GM20431 (cell line): ENCODE measurements at regions not wholly inside any gene's neighbourhood (a gene's known extent, or its start where the extent isn't known, plus 50 kb on each side); places are given as distances from the start of the nearest gene placed in this dataset.

Experiments used
- in situ Hi-C: fragments of 300-500 bp; cut with MseI, MboI; formaldehyde crosslinking; loops from one replicate; pipeline ENCODE4 v1.15.0; 2020; ENCODE audit warnings: low sequenced_read_pairs; ENCODE audit not compliant: unreplicated experiment

- in situ Hi-C loops, result no loop called here
Measured at GRCh38 chr19:32105527-32106310, 239.7 kb upstream of the ZNF507 start.

DNA sequence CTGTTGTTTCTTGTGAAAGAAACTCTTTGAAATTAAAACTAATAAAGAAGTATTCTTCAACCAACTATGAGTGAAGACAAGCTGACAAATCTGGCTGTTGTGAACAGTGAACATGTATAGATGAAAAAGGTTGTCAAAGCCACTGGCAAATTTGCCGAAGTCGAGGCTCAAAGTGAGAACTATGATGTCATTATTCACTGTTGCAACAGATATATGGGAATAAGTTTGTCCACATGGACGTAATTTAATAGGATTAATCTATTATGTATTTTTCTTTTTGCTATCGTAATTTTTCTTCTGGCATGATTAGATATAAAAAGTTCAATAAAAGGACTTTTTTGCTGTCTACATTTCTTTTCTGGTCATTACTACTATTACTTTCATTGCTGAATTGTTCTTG, 223.2 kb upstream of the ZNF507 start:
- in situ Hi-C loops, result no loop called here

DNA sequence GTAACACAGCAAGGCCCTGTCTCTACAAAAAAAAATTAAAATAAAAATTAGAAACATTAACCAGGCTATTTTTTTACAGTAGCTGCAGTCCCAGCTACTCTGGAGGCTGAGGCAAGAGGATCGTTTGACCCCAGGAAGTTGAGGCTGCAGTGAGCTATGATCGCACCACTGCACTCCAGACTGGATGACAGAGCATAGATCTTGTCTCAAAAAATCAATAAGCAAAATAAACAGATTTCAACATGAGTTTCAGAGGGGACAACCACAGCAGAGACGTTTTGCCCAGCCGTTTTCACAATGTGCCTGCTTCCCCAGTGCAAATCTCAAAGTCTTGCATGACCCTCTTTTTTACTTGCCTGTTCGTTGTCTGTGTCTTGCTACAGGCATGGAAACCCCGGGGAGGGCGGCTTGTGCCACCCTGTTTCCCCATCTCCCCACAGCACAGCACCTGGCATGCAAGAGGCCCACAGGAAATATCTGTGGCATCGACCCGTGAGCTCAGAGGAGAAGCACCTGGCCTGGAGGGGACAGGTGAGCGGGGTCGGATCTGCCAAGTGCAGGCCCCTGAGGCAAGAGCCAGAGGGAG, 222.0 kb upstream of the ZNF507 start:
- in situ Hi-C loops, result no loop called here

GRCh38 chr19:32124585-32124984, 220.8 kb upstream of the ZNF507 start:
- in situ Hi-C loops, result no loop called here

DNA sequence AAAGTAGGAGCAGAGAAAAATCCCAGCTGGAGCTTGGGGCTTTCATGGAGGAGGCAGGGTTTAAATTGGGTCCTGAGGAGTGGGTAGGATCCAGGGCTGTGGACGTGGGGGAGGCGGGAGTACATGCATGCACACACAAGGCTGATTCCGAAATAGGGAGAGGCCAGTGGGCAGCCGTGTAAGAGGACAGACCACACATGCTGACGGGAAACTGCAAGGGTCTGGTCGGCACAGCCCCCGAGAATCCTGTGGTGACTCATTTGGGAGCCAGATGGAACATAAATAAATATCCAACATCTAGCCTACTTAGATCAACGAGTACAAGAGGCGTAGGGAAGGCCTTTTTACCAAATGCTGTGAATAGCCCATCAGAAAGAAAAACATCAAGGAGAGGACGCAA, 216.3 kb upstream of the ZNF507 start:
- in situ Hi-C loops, result no loop called here

- in situ Hi-C loops, result no loop called here
Measured at GRCh38 chr19:32130332-32130731, 215.1 kb upstream of the ZNF507 start.

DNA sequence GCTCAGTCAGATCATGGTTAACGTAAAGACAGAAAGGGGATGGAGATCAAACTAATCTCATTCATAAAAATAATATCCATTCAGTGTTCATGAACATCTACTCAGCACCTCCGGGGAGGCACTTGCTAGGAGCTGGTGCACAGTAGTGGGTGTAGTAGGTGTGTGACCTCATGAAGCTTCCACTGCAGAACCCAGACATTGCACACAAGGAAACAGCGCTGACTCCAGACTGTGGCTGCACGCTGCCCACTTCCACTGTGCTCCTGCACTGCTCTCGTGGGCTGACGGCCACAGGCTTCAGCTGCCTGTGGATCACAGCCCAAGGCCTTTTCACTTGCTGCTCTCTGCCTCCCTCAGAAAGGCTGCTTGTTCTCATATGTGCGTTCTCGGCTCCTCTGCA, 214.4 kb upstream of the ZNF507 start:
- in situ Hi-C loops, result no loop called here

- in situ Hi-C loops, result no loop called here
Measured at GRCh38 chr19:32138416-32138815, 207.0 kb upstream of the ZNF507 start.

- in situ Hi-C loops, result no loop called here
Measured at GRCh38 chr19:32141840-32142511, 203.4 kb upstream of the ZNF507 start.

DNA sequence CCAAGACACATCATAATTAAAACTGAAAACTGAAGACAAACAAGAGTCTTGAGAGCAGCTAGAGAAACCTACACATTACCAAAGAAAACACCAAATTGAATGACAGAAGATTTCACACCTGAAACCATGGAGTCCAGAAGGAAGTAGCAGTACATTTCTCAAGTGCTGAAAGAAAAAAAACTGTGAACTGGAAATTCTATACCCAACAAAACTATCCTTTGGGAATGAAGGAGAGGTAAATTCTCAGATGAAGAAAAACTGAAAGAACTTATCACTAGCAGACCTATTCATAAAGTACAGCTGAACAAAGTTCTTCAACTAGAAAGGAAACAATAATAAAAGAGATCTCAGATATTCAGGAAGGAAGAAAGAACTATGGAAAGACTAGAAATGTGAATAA, 198.7 kb upstream of the ZNF507 start:
- in situ Hi-C loops, result no loop called here

DNA sequence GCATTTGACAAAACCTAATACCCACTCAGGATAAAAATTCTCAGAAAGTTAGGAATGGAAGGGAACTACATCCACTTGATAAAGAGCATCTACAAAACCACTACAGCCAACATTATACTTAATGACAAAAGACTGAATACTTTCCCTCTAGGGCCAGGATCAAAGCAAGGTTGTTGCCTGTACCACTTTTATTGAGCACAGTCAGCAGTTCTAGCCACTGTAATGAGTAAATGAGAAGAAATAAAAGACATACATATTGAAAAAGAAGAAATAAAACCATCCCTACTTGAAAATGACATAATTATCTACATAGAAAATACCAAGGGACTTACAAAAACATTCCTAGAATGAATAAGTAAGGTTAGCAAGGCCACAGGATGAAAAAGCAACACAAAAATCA, 194.8 kb upstream of the ZNF507 start:
- in situ Hi-C loops, result no loop called here

DNA sequence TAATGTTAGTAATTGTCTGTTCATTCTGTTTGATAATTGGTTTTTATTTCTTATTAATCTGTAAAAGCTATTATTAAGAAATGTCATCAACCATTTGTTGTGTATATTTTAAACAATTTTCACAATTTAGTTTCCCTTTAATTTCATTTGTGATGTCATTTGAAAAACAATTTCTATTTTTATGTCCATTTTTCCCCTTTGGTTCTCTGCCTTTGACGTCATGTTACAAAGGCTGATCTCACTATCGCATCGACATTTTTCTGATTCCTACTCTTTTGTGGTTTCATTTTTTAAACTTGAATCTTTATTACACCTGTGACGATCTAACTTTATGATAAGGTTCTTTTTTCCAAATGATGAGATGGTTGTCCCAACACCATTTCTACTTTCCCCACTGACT, 191.0 kb upstream of the ZNF507 start:
- in situ Hi-C loops, result no loop called here

DNA sequence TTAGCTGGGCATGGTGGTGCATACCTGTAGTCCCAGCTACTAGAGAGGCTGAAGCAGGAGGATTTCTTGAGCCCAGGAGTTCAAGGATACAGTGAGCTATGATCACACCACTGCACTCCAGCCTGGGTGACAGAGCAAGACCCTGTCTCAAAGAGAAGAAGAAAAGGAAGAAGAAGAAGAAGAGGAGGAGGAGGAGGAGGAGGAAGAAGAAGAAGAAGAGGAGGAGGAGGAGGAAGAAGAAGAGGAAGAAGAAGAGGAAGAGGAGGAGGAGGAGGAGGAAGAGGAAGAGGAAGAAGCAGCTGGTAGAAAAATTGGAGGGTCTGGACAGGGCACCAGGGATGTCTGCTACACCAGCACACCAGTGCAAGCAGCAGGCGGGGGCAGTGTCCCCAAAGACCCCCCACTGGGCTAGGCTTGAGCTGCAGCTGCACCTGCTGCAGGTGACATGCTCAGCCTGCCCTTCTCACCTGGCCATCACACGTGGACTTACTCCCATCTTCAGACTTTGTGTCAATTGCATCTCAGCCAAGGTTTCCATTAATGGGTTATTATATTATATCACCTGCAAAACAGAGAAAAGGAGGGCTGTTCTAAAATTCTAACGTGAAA, 180.9 kb upstream of the ZNF507 start:
- in situ Hi-C loops, result no loop called here

DNA sequence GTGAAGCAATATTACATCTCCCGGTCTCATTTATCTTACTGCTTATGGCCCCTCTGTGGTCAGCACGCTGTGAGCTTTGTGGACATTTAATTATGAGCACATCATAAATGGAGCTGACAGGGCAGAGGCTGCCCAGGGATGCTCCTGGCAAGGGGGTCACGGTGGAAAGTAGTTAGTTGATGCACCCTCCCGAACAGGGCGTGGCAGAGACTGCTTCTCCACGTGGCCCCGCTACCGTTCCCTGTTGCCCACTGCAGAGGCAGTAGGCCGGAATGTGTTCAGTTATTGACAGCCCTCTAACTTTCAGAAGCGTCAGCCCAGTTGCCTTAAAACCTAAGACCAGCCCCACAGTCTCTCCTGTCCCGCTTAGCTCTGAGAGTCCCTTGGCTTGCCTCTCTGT, 180.3 kb upstream of the ZNF507 start:
- in situ Hi-C loops, result no loop called here

DNA sequence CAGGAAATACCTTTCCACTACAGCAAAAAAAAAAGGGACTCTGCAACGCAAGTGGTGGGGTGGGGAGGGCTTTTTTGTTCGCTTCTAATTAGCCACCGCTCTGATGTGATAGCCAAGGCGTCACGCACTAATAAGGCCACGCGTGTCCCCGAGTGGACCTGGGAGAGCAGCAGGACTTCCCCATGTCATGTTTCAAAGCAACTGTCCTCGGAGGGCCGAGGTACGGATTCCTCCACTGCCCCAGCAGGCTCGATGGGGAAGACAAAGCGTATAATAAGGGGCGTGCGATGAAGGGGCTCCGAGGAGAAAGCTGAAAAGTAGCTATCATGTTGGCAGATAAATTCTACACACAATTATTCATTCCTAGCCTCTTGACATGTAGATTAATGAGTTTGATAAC, 179.7 kb upstream of the ZNF507 start:
- in situ Hi-C loops, result no loop called here

DNA sequence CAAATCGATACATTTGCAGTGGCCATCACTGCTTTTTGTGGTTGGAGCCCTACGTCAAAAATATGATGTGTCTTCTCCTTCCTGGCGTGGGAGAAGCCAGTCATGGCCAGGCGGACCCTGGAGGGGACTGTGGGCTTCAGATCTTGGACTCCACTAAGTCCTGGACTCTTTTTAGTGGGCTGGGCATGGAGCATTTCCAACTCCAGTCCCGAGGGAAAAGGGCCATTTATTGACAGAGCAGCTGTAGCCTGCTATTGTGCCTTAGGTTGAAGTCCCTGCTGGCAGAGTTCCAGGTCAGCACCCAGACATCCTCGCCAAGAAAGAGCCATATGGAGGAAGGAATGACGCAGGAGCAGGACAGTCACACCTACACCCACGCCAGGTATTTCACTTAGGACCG, 179.2 kb upstream of the ZNF507 start:
- in situ Hi-C loops, result no loop called here

GRCh38 chr19:32168111-32168510, 177.3 kb upstream of the ZNF507 start:
- in situ Hi-C loops, result no loop called here

GRCh38 chr19:32168606-32169005, 176.8 kb upstream of the ZNF507 start:
- in situ Hi-C loops, result no loop called here

GRCh38 chr19:32171719-32172151, 173.7 kb upstream of the ZNF507 start:
- in situ Hi-C loops, result no loop called here

GRCh38 chr19:32172566-32173160, 172.7 kb upstream of the ZNF507 start:
- in situ Hi-C loops, result no loop called here

DNA sequence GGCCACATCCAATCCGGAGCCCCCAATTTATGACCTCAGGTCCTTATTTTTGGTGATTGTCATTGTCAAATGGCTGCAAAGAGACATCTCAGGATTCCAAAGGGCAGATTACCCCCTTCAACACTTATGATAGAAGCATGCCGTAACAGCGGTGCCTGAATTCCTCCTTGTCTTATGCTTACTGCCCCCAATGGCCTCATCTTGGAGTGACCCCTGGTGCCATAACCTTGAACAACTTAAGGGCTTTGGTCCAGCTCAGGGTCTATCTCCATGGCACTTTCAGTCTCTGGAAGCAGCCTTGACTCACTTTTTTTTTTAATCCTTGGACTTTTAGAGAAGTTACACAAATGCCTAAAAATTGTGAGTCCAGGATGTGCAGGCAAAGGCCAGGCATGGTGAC, 171.6 kb upstream of the ZNF507 start:
- in situ Hi-C loops, result no loop called here
